ENCODE measurements at regions not wholly inside any gene's neighbourhood (a gene's known extent, or its start where the extent isn't known, plus 50 kb on each side); places are given as distances from the start of the nearest gene placed in this dataset.

DNA sequence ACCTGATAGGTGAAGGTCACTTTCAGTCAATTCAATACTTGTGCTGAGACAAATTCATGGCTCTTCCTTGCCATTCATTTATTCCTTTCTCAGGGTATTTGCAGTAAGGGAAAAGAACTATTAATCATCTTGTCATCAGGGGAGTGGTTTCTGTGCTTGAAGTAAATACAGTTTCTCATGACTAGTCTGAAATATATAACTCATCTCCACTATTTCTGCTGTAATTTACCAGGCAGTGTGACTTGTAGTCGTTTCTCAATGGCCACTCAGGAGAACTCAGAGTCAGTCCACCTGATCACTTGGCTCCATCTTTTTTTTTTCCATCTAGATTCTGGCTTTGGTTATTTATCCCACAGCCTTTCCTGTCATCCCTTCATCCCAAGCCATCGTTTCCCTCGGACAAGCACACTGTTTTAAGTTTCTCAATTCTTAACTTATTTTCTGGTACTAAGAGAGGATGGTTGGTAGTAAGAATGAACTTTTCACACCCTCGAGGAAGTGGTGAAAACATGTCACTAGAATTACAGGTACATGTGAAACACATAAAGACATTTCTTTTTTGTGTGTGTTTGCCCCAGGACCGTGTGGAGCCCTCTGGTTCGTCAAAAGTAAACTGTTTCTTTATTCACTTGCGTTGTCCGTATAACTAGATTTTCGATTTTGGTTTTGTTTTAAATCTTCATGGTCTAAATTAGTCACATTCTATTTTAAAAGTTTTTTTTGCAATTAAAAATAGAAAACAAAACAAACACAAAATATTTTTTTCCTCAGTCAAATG is 620.2 kb downstream of the ZBBX start:
- no peaks in the 10 kb centered on the region for H3F3A ChIP-seq (ENCODE audit: control insufficient read depth, insufficient read depth)
- no peak overlapping the region for H3K4me3 ChIP-seq (ENCODE audit: low read length)
- H3K79me2 ChIP-seq (ENCODE audit: control insufficient read depth, low read length): no peaks in the 10 kb centered on the region
- H4K20me1 ChIP-seq (ENCODE audit: control insufficient read depth, insufficient read depth, low read depth, low read length): no peaks in the 10 kb centered on the region
- no peak overlapping the region for H3K4me2 ChIP-seq (ENCODE audit: low read length)
- H3K4me1 ChIP-seq (ENCODE audit: control insufficient read depth, low read length): no peaks in the 10 kb centered on the region
- TF ChIP-seq, protein P1, sequence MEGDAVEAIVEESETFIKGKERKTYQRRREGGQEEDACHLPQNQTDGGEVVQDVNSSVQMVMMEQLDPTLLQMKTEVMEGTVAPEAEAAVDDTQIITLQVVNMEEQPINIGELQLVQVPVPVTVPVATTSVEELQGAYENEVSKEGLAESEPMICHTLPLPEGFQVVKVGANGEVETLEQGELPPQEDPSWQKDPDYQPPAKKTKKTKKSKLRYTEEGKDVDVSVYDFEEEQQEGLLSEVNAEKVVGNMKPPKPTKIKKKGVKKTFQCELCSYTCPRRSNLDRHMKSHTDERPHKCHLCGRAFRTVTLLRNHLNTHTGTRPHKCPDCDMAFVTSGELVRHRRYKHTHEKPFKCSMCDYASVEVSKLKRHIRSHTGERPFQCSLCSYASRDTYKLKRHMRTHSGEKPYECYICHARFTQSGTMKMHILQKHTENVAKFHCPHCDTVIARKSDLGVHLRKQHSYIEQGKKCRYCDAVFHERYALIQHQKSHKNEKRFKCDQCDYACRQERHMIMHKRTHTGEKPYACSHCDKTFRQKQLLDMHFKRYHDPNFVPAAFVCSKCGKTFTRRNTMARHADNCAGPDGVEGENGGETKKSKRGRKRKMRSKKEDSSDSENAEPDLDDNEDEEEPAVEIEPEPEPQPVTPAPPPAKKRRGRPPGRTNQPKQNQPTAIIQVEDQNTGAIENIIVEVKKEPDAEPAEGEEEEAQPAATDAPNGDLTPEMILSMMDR (IDR thresholded peaks at IDR 0.05; ENCODE audit: low read depth, low read length, poor library complexity, severe bottlenecking): no peak
- no peak for TF ChIP-seq EZH2phosphoT487 (IDR thresholded peaks at IDR 0.05; ENCODE audit: borderline replicate concordance, low read length)
- peaks cover 9% of the 10 kb centered on the region; the same call in 1 of the 2 replicates for H3K9me3 ChIP-seq (ENCODE audit: control insufficient read depth, insufficient read depth, low read length)
- no peaks in the 10 kb centered on the region for H3K36me3 ChIP-seq (ENCODE audit: control insufficient read depth, low read length)
- H3K27ac ChIP-seq (ENCODE audit: low read depth, low read length): no peak overlapping the region
- no peaks in the 10 kb centered on the region for H3K9me2 ChIP-seq (replicated peaks; ENCODE audit: control insufficient read depth, low read length)
- no peaks in the 10 kb centered on the region for H3K27me3 ChIP-seq (ENCODE audit: control insufficient read depth, low read length)

GRCh38 chr3:166752214-166752613 is 627.9 kb downstream of the ZBBX start:
- no peaks in the 10 kb centered on the region for H3K9me2 ChIP-seq (replicated peaks; ENCODE audit: control insufficient read depth, low read length)
- no peaks in the 10 kb centered on the region for H4K20me1 ChIP-seq (ENCODE audit: control insufficient read depth, insufficient read depth, low read depth, low read length)
- H3K4me3 ChIP-seq (ENCODE audit: low read length): no peak overlapping the region
- no peaks in the 10 kb centered on the region for H3K27me3 ChIP-seq (ENCODE audit: control insufficient read depth, low read length)
- no peaks in the 10 kb centered on the region for H3K4me1 ChIP-seq (ENCODE audit: control insufficient read depth, low read length)
- H3K36me3 ChIP-seq (ENCODE audit: control insufficient read depth, low read length): no peaks in the 10 kb centered on the region
- TF ChIP-seq, protein P1 (IDR thresholded peaks at IDR 0.05; ENCODE audit: low read depth, low read length, poor library complexity, severe bottlenecking): no peak
- no peak for TF ChIP-seq EZH2phosphoT487 (IDR thresholded peaks at IDR 0.05; ENCODE audit: borderline replicate concordance, low read length)
- no peaks in the 10 kb centered on the region for H3K79me2 ChIP-seq (ENCODE audit: control insufficient read depth, low read length)
- no peaks in the 10 kb centered on the region for H3F3A ChIP-seq (ENCODE audit: control insufficient read depth, insufficient read depth)
- H3K4me2 ChIP-seq (ENCODE audit: low read length): no peak overlapping the region
- H3K9me3 ChIP-seq (ENCODE audit: control insufficient read depth, insufficient read depth, low read length): no peaks in the 10 kb centered on the region; the same call in 1 of the 2 replicates
- H3K27ac ChIP-seq (ENCODE audit: low read depth, low read length): no peak overlapping the region

DNA sequence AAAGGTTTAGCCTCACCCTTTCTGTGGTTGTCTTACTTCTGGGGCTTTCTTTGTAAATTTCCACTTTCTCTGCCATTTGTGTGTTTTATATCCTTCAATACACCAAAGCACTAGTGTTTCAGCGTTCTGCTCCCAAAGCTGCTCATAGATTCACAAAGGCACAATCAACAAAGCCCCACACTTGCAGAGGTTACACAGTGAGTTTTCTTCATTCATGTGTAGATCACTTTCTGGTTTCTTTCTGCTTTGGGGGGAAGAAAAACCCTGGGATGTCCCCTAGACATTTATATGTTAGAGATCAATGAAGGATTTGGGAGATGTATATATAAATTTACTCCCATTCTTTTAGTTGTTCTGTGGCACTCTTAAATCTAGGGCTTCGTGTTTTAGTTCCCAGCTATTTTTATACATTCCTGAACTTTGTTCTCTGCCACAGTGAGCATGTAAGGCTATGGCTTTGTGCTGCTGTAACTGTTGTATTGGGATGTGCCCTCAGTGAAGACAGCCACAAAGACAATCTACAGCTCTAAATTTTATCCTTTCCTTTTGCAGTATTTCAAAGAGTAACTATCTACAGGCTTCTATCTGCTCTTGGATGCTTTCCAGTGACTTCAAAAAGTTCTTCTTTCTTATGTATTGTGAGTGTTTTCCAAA is 636.5 kb downstream of the ZBBX start:
- Histone ChIP-seq H3K4me1 (ENCODE audit: control insufficient read depth, low read length) (no peaks in the 10 kb centered on the region), H3K27ac (ENCODE audit: low read depth, low read length) (no peak overlapping the region), H3K4me2 (ENCODE audit: low read length) (no peak overlapping the region), H3K36me3 (ENCODE audit: control insufficient read depth, low read length) (no peaks in the 10 kb centered on the region), H3K9me2 (replicated peaks; ENCODE audit: control insufficient read depth, low read length) (no peaks in the 10 kb centered on the region), H4K20me1 (ENCODE audit: control insufficient read depth, insufficient read depth, low read depth, low read length) (no peaks in the 10 kb centered on the region), H3K9me3 (ENCODE audit: control insufficient read depth, insufficient read depth, low read length) (no peaks in the 10 kb centered on the region), H3K27me3 (ENCODE audit: control insufficient read depth, low read length) (no peaks in the 10 kb centered on the region), H3F3A (ENCODE audit: control insufficient read depth, insufficient read depth) (no peaks in the 10 kb centered on the region), H3K79me2 (ENCODE audit: control insufficient read depth, low read length) (no peaks in the 10 kb centered on the region), H3K4me3 (ENCODE audit: low read length) (no peak overlapping the region)
- TF ChIP-seq, protein P1 (IDR thresholded peaks at IDR 0.05; ENCODE audit: low read depth, low read length, poor library complexity, severe bottlenecking): no peak
- no peak for TF ChIP-seq EZH2phosphoT487 (IDR thresholded peaks at IDR 0.05; ENCODE audit: borderline replicate concordance, low read length)
